Liver (tissue), 3 donors: ENCODE measurements at regions not wholly inside any gene's neighbourhood (a gene's known extent, or its start where the extent isn't known, plus 50 kb on each side); places are given as distances from the start of the nearest gene placed in this dataset.

Experiments
- CTCF ChIP-seq: fragments of 150-350 bp; IDR thresholded peaks from 2 replicates; pipeline ENCODE4 v1.5.1; 2017; ENCODE audit warnings: improper control_type of control experiment, low read depth, low read length; ENCODE audit not compliant: missing input control
- FOXA1 ChIP-seq: IDR thresholded peaks from 2 replicates; pipeline ENCODE4 v1.6.1; 2016; ENCODE audit warnings: antibody characterized with exemption
- JUND ChIP-seq, 2 donors: IDR thresholded peaks; 2 replicates each; pipeline ENCODE4 v1.6.1; 2016; ENCODE audit warnings: antibody characterized with exemption in 2 of 2
- YY1 ChIP-seq: IDR thresholded peaks from 2 replicates; pipeline ENCODE4 v1.6.1; 2016; ENCODE audit warnings: antibody characterized with exemption, mild to moderate bottlenecking
- donor health status: healthy.
- donor health status: healthy.

GRCh38 chr11:135031205-135031989 is 619.4 kb upstream of the B3GAT1 start:
- TF ChIP-seq CTCF (no peak), JUND (IDR thresholded peaks at IDR 0.05) (no peak), FOXA1 (no peak), YY1 (no peak)
